Dedifferentiated amniotic fluid mesenchymal stem cell (primary cell): ENCODE measurements at regions not wholly inside any gene's neighbourhood (a gene's known extent, or its start where the extent isn't known, plus 50 kb on each side); places are given as distances from the start of the nearest gene placed in this dataset.
A peak's percentile ranks its signal among the peaks of the same experiment; 100 is the strongest.
"Not testable (repeated sequence)": the region's sequence is repeated elsewhere in the genome, so short reads cannot be mapped to it uniquely, and the experiment has no call there.

Experiments
- DNase-seq: peaks from one replicate; pipeline ENCODE4 v3.0.0-alpha.2; 2016; ENCODE audit errors: extremely low spot score

DNA sequence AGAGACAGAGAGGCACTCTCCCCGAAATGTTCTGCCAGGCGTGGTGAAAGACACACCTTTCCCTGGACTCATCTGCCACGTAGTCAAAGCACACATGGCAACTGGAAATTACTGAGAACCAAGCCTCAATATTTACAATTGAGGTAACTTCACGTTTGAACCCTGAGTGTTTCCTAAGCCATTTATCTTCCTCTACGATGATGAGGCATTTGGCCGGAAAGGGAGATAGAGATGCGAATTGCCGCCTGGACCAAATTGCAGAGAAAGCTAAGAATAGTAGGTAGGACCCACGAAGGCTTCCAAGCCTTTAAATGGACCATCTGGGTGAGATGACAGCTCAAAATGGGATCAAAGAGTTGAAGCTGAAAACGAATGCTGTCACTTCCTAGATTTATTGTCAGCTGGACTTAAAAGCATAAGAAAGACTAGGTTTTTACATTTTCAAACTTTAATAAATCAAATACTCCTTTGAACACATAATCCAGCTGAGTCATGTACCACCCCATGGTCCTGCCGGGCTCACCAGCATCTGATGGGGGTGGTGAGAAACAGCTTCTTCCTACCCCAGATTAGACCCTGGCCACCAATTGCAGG, 135.6 kb upstream of the LYZL2 start:
- DNase-seq: no peak

DNA sequence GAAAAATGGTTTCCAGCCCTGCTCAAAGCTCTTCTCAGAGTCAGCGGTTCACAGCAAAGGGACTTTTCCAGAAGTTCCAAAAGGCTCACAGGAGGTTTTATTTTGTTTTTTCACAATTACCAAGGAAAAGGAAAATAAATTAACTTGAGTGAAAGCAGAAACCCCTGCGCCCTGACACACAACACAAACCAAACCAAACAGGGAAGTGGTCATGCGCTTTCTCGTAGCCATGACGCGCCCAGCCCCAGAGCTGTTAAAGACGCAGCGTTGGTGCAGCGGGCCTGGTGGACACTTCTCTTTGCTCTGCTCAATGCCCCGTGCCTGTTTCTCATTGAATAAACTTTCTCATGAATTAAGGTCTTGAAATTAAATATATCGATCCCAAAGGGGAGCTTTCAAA, 134.4 kb upstream of the LYZL2 start:
- no peak for DNase-seq

DNA sequence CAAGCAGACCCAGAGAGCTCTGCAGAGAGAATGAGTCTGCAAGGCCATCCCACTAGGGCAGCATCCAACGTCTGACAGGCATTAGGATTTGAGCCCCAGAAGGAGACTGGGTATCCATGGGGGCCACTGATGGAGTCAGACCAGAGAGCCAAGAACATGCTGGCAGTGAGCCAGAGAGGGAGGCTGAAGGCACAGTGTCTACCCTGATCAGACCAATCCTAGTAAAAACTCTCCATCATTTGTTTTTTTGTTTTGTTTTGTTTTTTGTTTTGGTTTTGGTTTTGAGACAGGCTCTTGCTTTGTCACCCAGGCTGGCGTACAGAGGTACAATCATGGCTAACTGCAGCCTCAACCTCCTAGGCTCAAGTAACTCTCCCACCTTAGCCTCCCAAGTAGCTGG, 133.1 kb upstream of the LYZL2 start:
- no peak for DNase-seq

DNA sequence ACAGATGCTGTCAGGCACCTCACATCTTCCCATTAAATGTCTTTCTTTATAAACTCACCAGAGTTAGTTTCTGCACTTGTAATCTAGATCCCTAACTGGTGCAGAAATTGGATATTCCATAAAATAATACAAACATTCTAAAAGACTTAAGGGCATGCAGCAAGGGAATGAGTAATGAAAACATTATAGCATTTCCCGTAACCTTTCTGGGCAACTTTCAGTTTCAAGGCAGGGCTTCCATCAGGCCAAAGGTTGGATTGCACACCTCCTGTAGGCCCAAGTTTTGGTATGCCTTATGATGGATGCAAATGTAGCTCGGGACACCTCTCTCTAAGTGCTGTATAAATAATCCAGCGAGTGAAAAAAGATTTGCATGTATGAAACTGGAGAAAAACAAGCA, 129.9 kb upstream of the LYZL2 start:
- peak; percentile 69 for DNase-seq

DNA sequence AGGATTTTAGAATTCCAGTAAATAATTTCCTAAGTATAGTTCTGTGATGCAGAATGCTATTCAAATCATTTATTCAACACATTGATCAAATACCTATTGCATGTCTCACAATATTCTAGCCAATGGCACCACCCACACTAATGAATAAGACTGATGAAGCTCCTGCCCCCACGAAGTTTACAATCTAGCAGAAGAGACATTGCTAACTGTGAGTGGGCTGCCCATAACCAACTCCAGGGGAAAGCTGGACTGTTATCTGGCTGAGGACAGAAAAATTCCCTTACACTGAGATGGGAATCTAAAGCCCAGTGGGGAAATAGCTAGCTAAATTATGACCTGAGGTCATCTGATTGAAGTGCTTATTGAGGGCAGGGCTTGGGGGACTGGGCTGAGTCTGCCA, 128.8 kb upstream of the LYZL2 start:
- DNase-seq: peak; percentile 33

DNA sequence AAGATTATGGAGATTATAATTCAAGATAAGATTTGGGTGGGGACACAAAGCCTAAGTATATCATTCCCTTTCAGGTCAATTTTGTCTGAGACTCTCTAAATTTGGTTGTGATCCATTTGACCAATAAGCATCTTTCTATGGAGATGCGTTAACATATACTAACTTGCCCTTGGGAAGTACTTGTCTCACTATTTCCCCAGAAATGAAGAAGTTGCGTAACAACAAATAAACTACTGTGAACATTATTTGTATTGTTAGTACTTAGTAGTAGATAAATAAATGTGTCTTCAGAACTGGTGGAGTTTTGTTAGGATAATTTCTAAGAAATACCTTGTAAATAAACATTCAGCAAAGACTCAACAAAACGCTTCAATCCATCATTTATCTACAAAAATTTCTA, 127.3 kb upstream of the LYZL2 start:
- no peak for DNase-seq

DNA sequence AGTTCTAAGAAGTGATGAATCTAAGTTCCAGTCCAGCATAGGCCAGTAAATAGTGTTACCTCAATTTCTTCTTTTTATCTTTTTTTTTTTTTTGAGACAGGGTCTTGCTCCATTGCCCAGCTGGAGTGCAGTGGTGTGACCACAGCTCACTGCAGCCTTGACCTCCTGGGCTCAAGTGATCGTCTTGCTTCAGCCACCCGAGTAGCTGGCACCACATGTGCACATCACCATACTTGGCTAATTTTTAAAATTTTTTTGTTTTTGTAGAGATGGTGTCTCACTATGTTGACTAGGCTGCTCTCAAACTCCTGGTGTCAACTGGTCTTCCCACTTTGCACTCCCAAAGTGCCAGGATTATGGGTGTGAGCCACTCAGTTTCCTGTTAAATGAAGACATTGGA, 126.6 kb upstream of the LYZL2 start:
- no peak for DNase-seq

DNA sequence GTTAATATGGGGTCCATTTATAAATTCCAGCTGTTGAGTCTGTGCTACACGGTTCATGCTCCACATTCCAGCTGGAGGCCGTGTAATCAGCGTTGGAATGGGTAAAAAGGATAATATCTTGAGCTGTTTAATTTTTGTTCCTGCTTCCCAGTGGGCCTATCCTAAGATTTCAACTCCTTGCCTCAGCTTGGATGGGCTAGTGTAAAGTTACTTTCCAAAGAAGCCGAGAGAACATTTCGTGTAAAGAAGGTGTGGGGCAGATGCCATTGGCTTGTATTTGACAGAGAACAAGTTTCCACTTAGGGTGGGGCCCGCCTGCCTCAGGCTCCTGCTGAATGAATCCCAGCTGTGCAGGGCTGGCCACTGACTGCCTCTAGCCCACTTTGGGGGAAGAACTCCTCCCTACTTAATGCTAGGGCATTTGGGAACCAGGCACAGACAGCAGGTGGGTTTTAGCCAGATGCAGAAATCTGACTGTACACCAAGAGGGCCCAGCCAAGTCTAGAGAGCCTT, 125.9 kb upstream of the LYZL2 start:
- DNase-seq: peak; percentile 99

DNA sequence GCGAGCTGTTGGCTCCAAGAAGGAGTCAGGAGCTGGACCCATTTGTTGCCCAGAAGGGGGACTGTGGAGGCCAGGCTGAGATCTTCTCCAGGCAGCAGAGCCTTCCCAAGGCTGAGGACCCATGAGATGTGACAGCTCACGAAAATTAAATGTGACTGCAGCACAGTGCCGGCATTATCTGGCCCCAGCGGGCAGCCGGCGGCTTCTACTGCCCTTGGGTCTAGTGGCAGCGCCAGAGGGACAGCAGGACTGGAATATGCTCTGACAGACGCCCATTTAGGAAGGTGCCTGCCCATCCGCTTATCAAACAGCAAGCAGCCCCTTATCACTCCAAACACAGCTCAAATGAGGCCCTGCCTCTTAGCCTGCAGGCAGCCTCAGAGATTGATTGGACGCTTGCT, 122.9 kb upstream of the LYZL2 start:
- DNase-seq: no peak

DNA sequence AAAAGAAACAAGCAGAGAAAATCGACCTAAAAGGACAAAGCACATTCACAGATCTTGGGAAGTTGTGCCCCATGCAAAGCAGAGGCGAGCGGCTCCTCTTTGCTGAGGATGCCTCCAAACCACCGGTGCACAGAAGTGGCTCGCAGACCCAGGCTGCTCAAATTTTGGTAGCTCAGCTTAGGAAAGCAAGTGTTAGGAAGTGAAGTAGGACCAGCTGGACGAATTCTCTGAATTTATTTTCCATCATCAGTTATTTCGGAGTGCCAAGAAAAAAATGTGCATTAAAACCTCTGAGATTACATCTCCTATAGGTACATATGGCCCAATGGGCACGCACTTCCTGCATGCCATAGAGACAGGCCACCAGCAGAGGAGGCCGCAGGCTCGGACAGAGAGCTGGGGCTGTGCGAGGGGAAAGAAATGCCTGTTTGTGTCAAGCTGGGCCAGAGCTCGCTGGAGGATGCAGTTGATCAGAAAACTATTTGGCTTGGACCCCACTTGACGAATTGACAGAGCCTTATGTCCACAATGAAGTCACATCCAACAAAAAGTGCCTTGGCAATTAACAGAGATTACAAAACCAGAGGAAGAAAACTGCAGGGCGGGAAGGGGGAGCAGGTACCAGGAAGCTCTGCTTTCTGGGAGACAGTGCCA, 122.3 kb upstream of the LYZL2 start:
- peak; percentile 87 for DNase-seq

DNA sequence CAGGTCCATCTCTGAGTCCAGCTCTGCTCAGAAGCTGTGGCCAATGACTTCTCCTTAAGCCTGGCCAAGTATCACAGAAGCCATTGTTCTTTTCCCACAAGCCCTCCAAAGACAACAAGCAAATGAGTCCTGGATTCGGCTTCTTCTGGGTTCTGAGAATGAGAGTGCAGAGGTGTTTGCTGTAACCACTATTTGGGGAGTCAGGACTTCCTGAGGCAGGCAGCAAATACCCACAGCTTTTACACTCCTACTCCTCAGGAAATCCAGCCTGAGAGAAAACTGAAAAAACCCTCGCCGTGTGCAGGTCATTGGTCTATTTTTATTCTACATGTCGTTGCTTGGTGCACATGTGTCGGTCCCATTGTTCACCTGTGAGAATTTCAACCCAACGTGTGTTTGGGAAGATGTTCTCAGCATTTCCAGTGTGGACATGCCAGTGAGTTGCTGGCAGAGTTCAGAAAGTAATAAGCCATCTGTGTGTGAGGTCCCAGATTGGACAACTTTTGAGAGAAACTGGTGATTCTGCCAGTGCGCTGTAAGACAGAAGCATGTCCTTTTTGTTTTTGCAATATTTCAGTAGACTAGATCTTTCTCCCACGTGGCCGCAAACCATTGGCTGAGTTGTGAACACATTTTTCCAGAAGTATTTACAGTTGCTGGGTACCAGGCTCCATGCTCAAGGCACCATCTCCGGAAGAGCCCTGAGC, 121.6 kb upstream of the LYZL2 start:
- DNase-seq: no peak

DNA sequence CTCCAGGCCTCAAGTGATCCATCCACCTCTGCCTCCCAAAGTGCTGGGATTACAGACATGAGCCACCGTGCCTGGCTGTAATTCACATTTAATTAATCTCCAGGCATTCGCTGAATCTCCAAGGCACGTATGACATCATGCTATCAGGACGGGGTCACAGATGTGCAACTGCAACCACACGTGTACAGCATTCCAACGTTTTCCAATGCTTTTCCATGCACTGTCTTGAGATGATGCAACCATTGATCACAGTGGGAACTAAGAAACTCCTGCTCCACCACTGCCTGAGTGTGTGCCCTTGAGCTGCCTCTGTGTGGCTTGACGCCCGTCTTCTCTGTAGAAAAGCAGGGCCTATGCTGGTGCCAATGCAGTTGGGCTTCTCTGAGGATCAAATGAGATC, 119.8 kb upstream of the LYZL2 start:
- no peak for DNase-seq

DNA sequence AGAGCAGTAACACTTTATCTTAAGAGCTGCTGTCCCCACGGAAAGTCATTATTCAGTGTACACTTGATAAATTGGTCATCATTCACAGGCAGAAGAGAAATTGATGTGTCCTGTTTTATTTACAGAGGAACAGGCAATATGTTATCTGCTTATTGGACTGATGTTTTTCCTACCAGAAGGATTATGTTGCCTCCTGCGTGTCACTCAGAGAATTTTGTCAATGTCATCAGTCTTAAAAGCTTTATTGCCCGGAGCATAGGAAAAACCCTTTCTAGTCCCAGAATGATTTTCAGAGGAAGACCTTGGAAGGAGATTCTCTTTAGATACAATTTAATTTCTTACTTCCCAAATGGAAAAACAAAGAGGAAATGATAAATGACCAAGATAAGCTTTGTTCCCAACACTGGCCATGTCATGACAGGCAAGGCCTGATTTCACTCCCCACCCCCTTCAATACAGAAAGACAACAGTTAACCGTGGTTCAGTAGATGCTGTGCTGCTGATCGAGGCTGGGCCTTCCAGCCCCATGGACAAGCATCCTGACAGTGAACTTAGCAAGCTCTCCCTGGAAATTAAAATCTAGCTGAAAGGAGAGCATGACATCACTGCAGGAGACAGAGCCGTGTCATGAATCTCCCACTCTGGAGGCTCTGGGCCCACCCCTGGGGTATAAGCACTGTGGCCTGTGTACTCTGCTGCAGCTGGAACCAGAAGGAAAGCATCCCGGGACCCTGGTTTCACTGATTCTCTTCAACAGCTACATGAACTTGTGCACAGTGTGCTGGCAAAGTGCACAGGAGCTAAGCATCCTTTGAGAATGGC, 118.8 kb upstream of the LYZL2 start:
- DNase-seq: no peak

DNA sequence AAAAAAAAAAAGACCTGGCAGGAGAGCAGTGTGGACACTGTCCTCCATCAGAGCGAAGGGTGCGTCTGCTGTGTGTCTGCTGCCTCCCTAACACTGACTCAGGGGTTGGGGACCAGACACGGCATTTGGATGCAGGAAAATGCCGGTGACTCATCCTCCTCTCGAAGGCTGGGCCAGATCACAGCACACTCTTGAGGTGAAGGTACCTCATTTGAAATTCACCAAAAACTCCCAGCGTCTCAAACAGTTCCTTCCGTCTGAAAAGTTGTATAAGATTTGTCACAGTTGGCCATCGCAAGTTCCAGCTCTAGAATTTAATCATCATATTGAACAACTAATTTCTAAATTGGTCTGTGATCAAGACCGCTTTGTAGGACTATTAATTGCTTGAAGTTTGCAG, 118.1 kb upstream of the LYZL2 start:
- no peak for DNase-seq

DNA sequence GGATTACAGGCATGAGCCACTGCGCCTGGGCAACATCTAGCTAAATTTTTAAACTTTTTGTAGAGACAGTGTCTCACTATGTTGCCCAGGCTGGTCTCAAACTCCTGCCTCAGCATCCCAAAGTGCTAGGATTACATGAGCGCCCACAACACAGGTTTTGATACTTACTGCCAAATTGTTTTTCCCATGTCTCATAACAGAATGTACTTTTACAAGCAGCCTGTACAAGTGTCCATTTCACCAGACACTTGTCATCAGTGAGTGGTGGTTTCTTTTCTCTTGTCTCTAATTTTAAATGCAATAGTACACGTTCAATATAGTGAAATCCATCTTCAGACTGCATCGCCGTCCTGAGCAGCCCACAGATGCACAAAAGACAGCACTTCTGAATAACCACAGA, 116.4 kb upstream of the LYZL2 start:
- DNase-seq: no peak

DNA sequence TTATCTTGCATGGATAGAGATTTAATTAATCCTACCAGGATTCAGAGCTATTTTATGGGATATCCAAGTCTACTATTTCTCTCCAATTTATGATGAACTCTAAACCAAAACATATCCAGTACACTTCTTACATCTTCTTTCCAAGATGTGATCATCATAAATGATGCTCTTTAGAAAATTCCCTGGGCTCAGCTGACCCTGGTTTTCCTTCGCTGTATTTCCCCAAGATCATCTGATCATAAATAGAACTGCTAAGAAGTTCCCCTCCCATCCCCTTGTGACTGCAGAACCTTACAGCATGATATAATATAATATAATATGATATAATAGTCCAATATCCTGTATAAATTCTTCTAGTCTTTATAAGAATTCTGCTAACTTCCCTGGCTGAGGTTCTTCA, 114.6 kb upstream of the LYZL2 start:
- DNase-seq: no peak

DNA sequence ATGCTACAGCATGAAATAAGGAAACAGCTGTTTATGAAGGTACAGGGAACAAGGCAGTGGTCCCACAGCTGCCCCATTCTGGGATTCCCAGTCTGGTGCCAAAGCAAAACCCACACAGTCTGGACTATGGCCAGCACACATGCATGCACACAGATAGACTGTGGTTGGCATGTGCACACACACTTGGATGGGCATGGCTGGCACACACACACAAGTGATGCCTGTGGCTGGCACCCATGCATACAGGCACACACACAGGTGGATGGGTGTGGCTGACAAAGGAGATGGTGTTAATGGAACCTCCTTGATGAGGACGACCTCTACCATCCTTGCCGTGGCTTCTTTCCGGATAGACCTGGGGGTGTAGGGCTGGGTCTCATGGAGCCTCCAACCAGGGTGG, 114.0 kb upstream of the LYZL2 start:
- no peak for DNase-seq

DNA sequence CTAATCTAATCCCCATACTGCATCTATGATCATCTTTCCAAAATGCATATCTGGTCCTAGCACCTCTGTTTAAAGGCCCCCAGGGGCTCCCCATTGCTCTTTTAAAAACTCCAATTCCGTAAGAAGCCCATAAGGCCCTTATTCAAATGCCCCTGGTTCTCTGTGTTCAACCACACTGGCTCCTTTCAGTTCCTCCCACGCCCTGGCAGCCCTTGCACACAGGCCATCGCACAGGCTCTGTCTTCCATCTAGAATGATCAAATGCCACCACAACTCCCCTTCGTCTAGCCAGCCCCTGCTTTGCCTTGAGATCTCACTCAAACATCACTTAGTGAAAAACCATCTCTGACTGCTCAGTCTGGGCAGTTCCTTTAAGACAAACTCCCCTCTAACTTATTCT, 112.9 kb upstream of the LYZL2 start:
- DNase-seq: no peak

DNA sequence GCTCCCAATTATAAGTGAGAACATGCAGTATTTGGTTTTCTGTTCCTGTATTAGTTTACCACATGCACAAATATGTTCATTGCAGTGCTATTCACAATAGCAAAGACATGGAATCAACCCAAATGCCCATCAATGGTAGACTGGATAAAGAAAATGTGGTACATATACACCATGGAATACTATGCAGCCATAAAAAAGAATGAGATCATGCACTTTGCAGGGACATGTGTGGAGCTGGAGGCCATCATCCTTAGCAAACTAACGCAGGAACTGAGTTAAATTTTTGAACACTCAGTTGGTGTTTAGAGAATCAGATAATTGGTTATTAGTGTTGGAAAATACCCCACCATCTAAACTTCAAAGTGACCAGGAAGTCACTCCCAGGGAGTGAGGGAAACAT, 111.2 kb upstream of the LYZL2 start:
- not testable (repeated sequence) for DNase-seq

DNA sequence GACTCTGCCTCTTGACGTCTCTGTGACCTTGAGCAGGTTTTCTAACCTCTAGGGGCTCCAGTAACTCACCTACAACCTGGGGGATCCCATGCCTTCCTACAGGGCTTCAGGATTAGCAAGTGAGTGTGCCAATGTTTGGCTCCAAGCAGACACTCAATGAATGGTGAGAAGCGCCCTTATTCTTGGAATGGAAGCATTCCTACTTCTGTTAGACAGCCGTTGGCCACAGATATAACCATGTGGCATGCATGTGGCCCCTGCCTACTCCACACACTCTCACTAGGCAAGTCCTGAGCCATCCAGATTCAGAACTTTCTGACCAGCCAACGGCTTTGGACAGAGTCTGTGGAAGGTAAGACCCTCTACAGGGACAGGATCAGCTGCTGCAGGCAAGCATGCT, 108.9 kb upstream of the LYZL2 start:
- no peak for DNase-seq

DNA sequence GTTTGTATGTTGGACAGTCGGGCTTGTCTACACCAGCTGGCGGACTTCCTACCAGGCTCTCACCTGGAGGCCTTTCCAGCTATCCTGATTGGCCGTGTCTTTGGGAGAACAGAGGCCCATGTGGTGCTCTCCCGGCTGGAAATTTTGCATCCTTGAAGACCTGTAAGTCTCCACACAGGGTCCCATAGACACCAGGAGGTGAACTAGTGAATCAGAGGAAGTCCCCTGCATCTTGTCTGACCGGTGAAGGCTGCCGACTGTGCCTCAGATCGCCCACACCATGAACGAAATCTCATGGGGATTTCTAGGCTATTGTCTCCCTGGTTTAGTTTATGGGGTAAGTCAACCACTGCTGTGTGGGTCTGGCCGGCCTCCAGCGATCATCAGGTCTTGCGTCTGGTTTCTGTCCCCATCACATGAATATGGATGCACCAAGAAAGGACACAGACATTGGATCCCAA, 108.4 kb upstream of the LYZL2 start:
- no peak for DNase-seq

DNA sequence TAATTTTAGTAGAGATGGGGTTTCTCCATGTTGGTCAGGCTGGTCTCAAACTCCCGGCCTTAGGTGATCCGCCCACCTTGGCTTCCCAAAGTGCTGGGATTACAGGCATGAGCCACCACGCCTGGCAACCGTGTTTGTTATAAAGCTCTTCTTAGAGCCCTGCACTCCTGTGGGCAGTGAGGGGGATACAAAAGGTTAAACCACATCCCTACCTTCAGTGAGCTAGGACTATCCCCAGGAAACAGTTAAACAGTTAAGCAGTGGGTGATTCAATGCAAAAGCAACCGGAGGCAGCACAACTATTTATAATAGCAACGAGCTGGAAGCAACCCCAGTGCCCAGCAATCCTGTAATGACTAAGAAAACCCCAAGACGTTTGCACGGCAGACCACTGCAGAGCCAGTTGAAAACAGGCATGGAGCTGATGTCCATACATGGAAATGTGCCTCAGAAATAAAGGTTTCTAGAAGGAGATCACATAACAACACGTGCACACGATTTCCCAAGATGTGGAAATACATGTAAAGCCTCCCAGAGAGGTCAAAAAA, 107.2 kb upstream of the LYZL2 start:
- peak; percentile 99 for DNase-seq
